DND-41 (cell line): ENCODE measurements at regions not wholly inside any gene's neighbourhood (a gene's known extent, or its start where the extent isn't known, plus 50 kb on each side); places are given as distances from the start of the nearest gene placed in this dataset.

Experiments
- ATAC-seq: fragments of 200-7000 bp; cut with Tn5 transposase; 3 replicates; pipeline ENCODE4 v1.9.1; 2021; ENCODE audit warnings: low read depth; ENCODE audit not compliant: insufficient read depth
- DNase-seq: peaks from one replicate; pipeline ENCODE4 v3.0.0-alpha.2; 2020
- H2AFZ ChIP-seq: 2 replicates; pipeline ENCODE4 v1.6.0; 2012; ENCODE audit warnings: low read depth, low read length
- H3K27ac ChIP-seq: 2 replicates; pipeline ENCODE4 v1.5.1; 2012; ENCODE audit warnings: low read length, inconsistent platforms
- H3K27me3 ChIP-seq: fragments of 200-600 bp; sonication (generic); 2 replicates; pipeline ENCODE4 v1.6.0; 2012; ENCODE audit warnings: low read length, mild to moderate bottlenecking, inconsistent platforms; ENCODE audit not compliant: insufficient read depth, poor library complexity
- H3K36me3 ChIP-seq: 2 replicates; pipeline ENCODE4 v1.5.1; 2012; ENCODE audit warnings: low read length, inconsistent platforms; ENCODE audit not compliant: insufficient read depth
- H3K4me1 ChIP-seq: 2 replicates; pipeline ENCODE4 v1.5.1; 2012; ENCODE audit warnings: mild to moderate bottlenecking, low read length; ENCODE audit not compliant: insufficient read depth
- H3K4me2 ChIP-seq: 2 replicates; pipeline ENCODE4 v1.6.0; 2012; ENCODE audit warnings: mild to moderate bottlenecking, moderate library complexity, low read length, inconsistent platforms; ENCODE audit not compliant: insufficient read depth
- H3K4me3 ChIP-seq, 2 experiments: fragments of 200-600 bp in 1 of 2; shearing (Covaris generic) in 1 of 2; 2 replicates each; pipeline ENCODE4 v1.5.1; 2012 to 2016; ENCODE audit warnings: inconsistent platforms in 2 of 2, low read length in 2 of 2, mild to moderate bottlenecking in 2 of 2, low read depth in 1 of 2, moderate library complexity in 1 of 2
- H3K79me2 ChIP-seq: 2 replicates; pipeline ENCODE4 v1.6.0; 2012; ENCODE audit warnings: low read length, inconsistent platforms; ENCODE audit not compliant: insufficient read depth
- H3K9ac ChIP-seq: 2 replicates; pipeline ENCODE4 v1.6.0; 2012; ENCODE audit warnings: low read depth, mild to moderate bottlenecking, inconsistent platforms, low read length, moderate library complexity
- H3K9me3 ChIP-seq: 2 replicates; pipeline ENCODE4 v1.5.1; 2012; ENCODE audit warnings: low read length, moderate library complexity, mild to moderate bottlenecking, inconsistent platforms; ENCODE audit not compliant: insufficient read depth, severe bottlenecking
- H4K20me1 ChIP-seq: 2 replicates; pipeline ENCODE4 v1.6.0; 2012; ENCODE audit warnings: low read length; ENCODE audit not compliant: insufficient read depth
- EZH2 ChIP-seq: IDR thresholded peaks from 3 replicates; pipeline ENCODE4 v1.6.1; 2012; ENCODE audit warnings: borderline replicate concordance, low read depth, mild to moderate bottlenecking, moderate library complexity, low read length, inconsistent platforms; ENCODE audit not compliant: severe bottlenecking
- TF ChIP-seq, protein P1 (sequence below): IDR thresholded peaks from 2 replicates; pipeline ENCODE4 v1.5.1; 2012; ENCODE audit warnings: borderline replicate concordance, low read length, moderate library complexity, mild to moderate bottlenecking; ENCODE audit not compliant: poor library complexity, severe bottlenecking; ENCODE audit errors: extremely low read depth

DNA sequence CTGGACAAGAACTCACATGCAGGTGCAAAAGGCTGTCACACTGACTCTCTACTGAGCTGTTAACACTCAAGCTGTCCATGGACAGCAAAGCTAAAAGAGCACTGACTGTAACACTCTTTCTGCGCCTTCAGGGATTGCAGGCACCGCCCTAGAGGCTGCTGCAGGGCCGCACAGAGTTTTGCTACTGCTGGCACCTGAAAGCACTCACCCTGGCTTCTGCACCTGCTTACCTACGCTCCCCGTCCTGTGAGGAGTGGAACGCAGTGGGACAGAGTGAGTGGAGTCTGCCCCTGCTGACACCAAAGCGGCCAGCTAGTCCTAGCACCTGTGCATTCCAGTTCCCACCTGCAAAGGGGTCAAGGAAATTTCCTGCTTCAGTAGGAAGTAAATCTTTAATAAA lies 941.3 kb downstream of the DIPK2A start:
- TF ChIP-seq, protein P1, sequence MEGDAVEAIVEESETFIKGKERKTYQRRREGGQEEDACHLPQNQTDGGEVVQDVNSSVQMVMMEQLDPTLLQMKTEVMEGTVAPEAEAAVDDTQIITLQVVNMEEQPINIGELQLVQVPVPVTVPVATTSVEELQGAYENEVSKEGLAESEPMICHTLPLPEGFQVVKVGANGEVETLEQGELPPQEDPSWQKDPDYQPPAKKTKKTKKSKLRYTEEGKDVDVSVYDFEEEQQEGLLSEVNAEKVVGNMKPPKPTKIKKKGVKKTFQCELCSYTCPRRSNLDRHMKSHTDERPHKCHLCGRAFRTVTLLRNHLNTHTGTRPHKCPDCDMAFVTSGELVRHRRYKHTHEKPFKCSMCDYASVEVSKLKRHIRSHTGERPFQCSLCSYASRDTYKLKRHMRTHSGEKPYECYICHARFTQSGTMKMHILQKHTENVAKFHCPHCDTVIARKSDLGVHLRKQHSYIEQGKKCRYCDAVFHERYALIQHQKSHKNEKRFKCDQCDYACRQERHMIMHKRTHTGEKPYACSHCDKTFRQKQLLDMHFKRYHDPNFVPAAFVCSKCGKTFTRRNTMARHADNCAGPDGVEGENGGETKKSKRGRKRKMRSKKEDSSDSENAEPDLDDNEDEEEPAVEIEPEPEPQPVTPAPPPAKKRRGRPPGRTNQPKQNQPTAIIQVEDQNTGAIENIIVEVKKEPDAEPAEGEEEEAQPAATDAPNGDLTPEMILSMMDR = no peak
- TF ChIP-seq EZH2 = no peak
- Histone ChIP-seq H3K4me2 (no peak overlapping the region), H3K27ac (no peak overlapping the region), H2AFZ (no peak overlapping the region), H3K9ac (no peak overlapping the region), H3K36me3 (no peaks in the 10 kb centered on the region), H3K9me3 (no peaks in the 10 kb centered on the region), H3K4me1 (no peaks in the 10 kb centered on the region), H3K4me3 (no peak overlapping the region), H3K27me3 (no peaks in the 10 kb centered on the region), H4K20me1 (no peaks in the 10 kb centered on the region), H3K79me2 (no peaks in the 10 kb centered on the region)
- ATAC-seq = no peak
- no peak for DNase-seq

DNA sequence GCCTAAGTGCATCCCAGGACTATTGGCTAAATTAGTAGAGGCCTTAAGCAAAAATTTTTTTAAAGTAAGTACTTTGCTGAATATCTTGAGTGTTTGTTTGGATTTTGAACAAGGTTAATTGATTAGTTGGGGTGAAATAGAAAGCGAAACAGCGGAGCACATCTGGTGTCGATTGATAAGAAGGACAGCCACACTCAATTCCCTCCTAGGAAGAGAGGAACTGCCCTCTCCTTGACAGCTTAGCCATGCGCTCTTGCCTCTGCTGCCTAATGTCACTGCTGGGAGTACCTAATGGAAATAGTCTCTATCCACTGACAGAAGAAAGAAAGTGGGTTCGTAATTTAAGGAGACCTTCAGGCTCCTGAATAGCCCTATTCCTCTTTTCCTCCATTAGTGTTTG lies 943.6 kb downstream of the DIPK2A start:
- no peak for ATAC-seq
- H2AFZ ChIP-seq = no peak overlapping the region
- no peak for TF ChIP-seq EZH2
- TF ChIP-seq, protein P1 = no peak
- no peak overlapping the region for H3K27ac ChIP-seq
- no peak overlapping the region for H3K9ac ChIP-seq
- no peaks in the 10 kb centered on the region for H4K20me1 ChIP-seq
- H3K4me3 ChIP-seq = no peak overlapping the region
- H3K36me3 ChIP-seq = no peaks in the 10 kb centered on the region
- no peak for DNase-seq
- no peaks in the 10 kb centered on the region for H3K79me2 ChIP-seq
- H3K4me1 ChIP-seq = no peaks in the 10 kb centered on the region
- no peaks in the 10 kb centered on the region for H3K27me3 ChIP-seq
- H3K9me3 ChIP-seq = no peaks in the 10 kb centered on the region
- H3K4me2 ChIP-seq = no peak overlapping the region

DNA sequence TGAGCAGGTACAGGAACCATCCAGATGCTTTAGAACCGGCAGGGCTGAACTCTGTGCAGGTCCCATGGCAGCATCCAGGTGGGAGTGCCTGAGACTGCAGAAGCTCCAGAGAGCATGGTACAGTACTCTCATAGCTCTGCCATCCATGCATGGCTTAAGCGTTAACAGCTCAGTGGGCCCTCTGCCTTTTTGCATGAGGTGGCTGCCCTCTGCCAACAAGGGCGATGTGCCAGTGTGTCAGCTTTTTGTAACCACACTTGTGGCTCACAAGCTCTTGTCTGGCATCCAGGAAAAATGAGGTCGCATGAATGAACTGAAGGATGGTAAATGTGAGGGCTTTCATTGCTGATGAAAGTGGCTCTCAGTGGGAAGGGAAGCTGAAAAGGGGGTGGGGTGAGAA lies 950.1 kb downstream of the DIPK2A start:
- no peak overlapping the region for H3K9ac ChIP-seq
- H2AFZ ChIP-seq = no peak overlapping the region
- H3K79me2 ChIP-seq = no peaks in the 10 kb centered on the region
- TF ChIP-seq EZH2 = no peak
- TF ChIP-seq, protein P1 = no peak
- H3K4me1 ChIP-seq = no peaks in the 10 kb centered on the region
- no peak overlapping the region for H3K4me2 ChIP-seq
- no peak overlapping the region for H3K27ac ChIP-seq
- H4K20me1 ChIP-seq = no peaks in the 10 kb centered on the region
- no peaks in the 10 kb centered on the region for H3K27me3 ChIP-seq
- no peak overlapping the region for H3K4me3 ChIP-seq
- no peak for ATAC-seq
- no peaks in the 10 kb centered on the region for H3K9me3 ChIP-seq
- H3K36me3 ChIP-seq = no peaks in the 10 kb centered on the region
- DNase-seq = no peak

DNA sequence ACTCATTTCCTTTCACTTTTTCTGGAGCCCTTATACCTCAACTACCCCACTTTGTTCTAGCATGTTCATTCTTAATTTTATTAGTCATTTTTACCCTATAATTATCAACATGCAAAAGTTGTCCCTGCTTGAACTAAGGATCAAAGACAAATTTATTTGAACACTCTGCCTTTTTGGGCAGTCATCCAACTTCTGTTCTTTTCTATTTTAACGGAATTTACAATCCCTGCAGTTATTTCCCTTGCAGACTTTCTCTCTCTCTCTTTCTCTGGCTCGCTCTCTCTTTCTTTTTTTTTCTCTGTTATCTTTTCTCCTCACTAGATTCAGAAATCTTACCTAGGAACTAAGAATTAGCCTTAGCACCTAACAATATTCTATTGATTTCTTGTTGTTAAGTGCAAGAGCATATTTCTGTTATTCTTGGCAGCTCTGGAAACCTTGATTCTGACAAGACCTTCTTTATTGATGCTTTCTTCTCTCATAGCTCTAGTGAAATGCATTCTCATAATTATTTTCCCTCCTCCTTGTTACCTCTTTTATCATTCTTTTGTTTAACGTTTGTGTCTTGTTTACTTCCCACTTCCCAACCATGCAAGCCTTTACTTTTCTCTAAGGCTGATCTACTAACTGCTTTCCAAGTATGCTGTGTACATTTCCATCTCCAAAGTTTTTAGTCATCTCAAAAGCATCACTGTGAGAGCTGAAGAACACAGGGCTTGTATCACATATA lies 951.6 kb downstream of the DIPK2A start:
- H3K27me3 ChIP-seq = no peaks in the 10 kb centered on the region
- H3K4me2 ChIP-seq = no peak overlapping the region
- H4K20me1 ChIP-seq = no peaks in the 10 kb centered on the region
- TF ChIP-seq EZH2 = no peak
- no peak overlapping the region for H3K27ac ChIP-seq
- H3K9ac ChIP-seq = no peak overlapping the region
- no peaks in the 10 kb centered on the region for H3K36me3 ChIP-seq
- DNase-seq = no peak
- H3K4me3 ChIP-seq = no peak overlapping the region
- no peak overlapping the region for H2AFZ ChIP-seq
- no peaks in the 10 kb centered on the region for H3K79me2 ChIP-seq
- H3K4me1 ChIP-seq = no peaks in the 10 kb centered on the region
- ATAC-seq = no peak
- no peaks in the 10 kb centered on the region for H3K9me3 ChIP-seq
